ENCODE measurements at regions not wholly inside any gene's neighbourhood (a gene's known extent, or its start where the extent isn't known, plus 50 kb on each side); places are given as distances from the start of the nearest gene placed in this dataset.

- Histone ChIP-seq H3K4me1 (ENCODE audit: insufficient read depth, low read length, poor library complexity, severe bottlenecking) (no peaks in the 10 kb centered on the region), H4K20me1 (ENCODE audit: insufficient read depth, low read length, poor library complexity, severe bottlenecking) (no peaks in the 10 kb centered on the region), H3K4me2 (ENCODE audit: low read depth, low read length, poor library complexity, severe bottlenecking) (no peak overlapping the region), H3K27me3 (ENCODE audit: insufficient read depth, low read length, poor library complexity, severe bottlenecking) (no peaks in the 10 kb centered on the region), H3K36me3 (ENCODE audit: insufficient read depth, low read length) (no peaks in the 10 kb centered on the region), H3K9me3 (ENCODE audit: insufficient read depth, low read depth, low read length) (no peaks in the 10 kb centered on the region), H2AFZ (ENCODE audit: low read length) (no peak overlapping the region), H3F3A (ENCODE audit: low read depth) (no peaks in the 10 kb centered on the region), H3K4me3 (ENCODE audit: low read length, poor library complexity, severe bottlenecking) (no peak overlapping the region), H3K79me2 (ENCODE audit: insufficient read depth, low read length) (no peaks in the 10 kb centered on the region), H3K9ac (ENCODE audit: low read depth, low read length, poor library complexity, severe bottlenecking) (no peak overlapping the region), H3K9me2 (replicated peaks; ENCODE audit: low read depth, low read length) (no peaks in the 10 kb centered on the region)
- TF ChIP-seq CTCF (conservative IDR thresholded peaks at IDR 0.05; ENCODE audit: low read length) (no peak), EZH2phosphoT487 (IDR thresholded peaks at IDR 0.05; ENCODE audit: borderline replicate concordance) (no peak)
Measured at GRCh38 chr1:112308716-112309115, 87.3 kb upstream of the CTTNBP2NL start.

- H3K27me3 ChIP-seq (ENCODE audit: insufficient read depth, low read length, poor library complexity, severe bottlenecking): no peaks in the 10 kb centered on the region
- H4K20me1 ChIP-seq (ENCODE audit: insufficient read depth, low read length, poor library complexity, severe bottlenecking): no peaks in the 10 kb centered on the region
- H3K36me3 ChIP-seq (ENCODE audit: insufficient read depth, low read length): no peaks in the 10 kb centered on the region
- no peaks in the 10 kb centered on the region for H3K9me2 ChIP-seq (replicated peaks; ENCODE audit: low read depth, low read length)
- H3K4me2 ChIP-seq (ENCODE audit: low read depth, low read length, poor library complexity, severe bottlenecking): no peak overlapping the region
- H3K4me1 ChIP-seq (ENCODE audit: insufficient read depth, low read length, poor library complexity, severe bottlenecking): no peaks in the 10 kb centered on the region
- no peak overlapping the region for H3K9ac ChIP-seq (ENCODE audit: low read depth, low read length, poor library complexity, severe bottlenecking)
- TF ChIP-seq CTCF (conservative IDR thresholded peaks at IDR 0.05; ENCODE audit: low read length) (no peak), EZH2phosphoT487 (IDR thresholded peaks at IDR 0.05; ENCODE audit: borderline replicate concordance) (no peak)
- H3K9me3 ChIP-seq (ENCODE audit: insufficient read depth, low read depth, low read length): no peaks in the 10 kb centered on the region
- no peak overlapping the region for H2AFZ ChIP-seq (ENCODE audit: low read length)
- H3K4me3 ChIP-seq (ENCODE audit: low read length, poor library complexity, severe bottlenecking): no peak overlapping the region
- no peaks in the 10 kb centered on the region for H3K79me2 ChIP-seq (ENCODE audit: insufficient read depth, low read length)
- no peaks in the 10 kb centered on the region for H3F3A ChIP-seq (ENCODE audit: low read depth)
Measured at GRCh38 chr1:112309499-112309898, 86.5 kb upstream of the CTTNBP2NL start.

GRCh38 chr1:112312315-112312714, 83.7 kb upstream of the CTTNBP2NL start:
- H3F3A ChIP-seq (ENCODE audit: low read depth): no peaks in the 10 kb centered on the region
- no peak for TF ChIP-seq CTCF (conservative IDR thresholded peaks at IDR 0.05; ENCODE audit: low read length)

More at GRCh38 chr1:112312315-112312714, 83.7 kb upstream of the CTTNBP2NL start:
- Histone ChIP-seq H3K4me1 (ENCODE audit: insufficient read depth, low read length, poor library complexity, severe bottlenecking) (no peaks in the 10 kb centered on the region), H2AFZ (ENCODE audit: low read length) (no peak overlapping the region), H3K36me3 (ENCODE audit: insufficient read depth, low read length) (no peaks in the 10 kb centered on the region), H3K4me2 (ENCODE audit: low read depth, low read length, poor library complexity, severe bottlenecking) (no peak overlapping the region), H3K4me3 (ENCODE audit: low read length, poor library complexity, severe bottlenecking) (no peak overlapping the region), H3K9me2 (replicated peaks; ENCODE audit: low read depth, low read length) (no peaks in the 10 kb centered on the region), H4K20me1 (ENCODE audit: insufficient read depth, low read length, poor library complexity, severe bottlenecking) (no peaks in the 10 kb centered on the region), H3K9me3 (ENCODE audit: insufficient read depth, low read depth, low read length) (no peaks in the 10 kb centered on the region), H3K27me3 (ENCODE audit: insufficient read depth, low read length, poor library complexity, severe bottlenecking) (no peaks in the 10 kb centered on the region), H3K9ac (ENCODE audit: low read depth, low read length, poor library complexity, severe bottlenecking) (no peak overlapping the region), H3K79me2 (ENCODE audit: insufficient read depth, low read length) (no peaks in the 10 kb centered on the region)
